Neural cell (in vitro differentiated cells): ENCODE measurements at regions not wholly inside any gene's neighbourhood (a gene's known extent, or its start where the extent isn't known, plus 50 kb on each side); places are given as distances from the start of the nearest gene placed in this dataset.

Source experiments
- H2AFZ ChIP-seq: fragments of 200-600, 300-800 bp; sonication (generic), shearing (Covaris generic); 2 replicates; pipeline ENCODE4 v1.6.0; 2014; ENCODE audit warnings: low read depth, mild to moderate bottlenecking, antibody characterized with exemption, low read length, moderate library complexity
- H3F3A ChIP-seq: fragments of 200-600 bp; shearing (Covaris generic); 2 replicates; pipeline ENCODE4 v1.6.1; 2016; ENCODE audit warnings: mild to moderate bottlenecking, moderate library complexity, mixed read lengths, antibody characterized with exemption, low read length; ENCODE audit not compliant: insufficient read depth, poor library complexity, severe bottlenecking
- H3K27ac ChIP-seq: fragments of 200-600, 300-800 bp; sonication (generic), shearing (Covaris generic); 2 replicates; pipeline ENCODE4 v1.5.1; 2014; ENCODE audit warnings: mild to moderate bottlenecking, low read length, moderate library complexity
- H3K27me3 ChIP-seq: fragments of 300-800, 200-600 bp; sonication (generic), shearing (Covaris generic); 2 replicates; pipeline ENCODE4 v1.6.0; 2014; ENCODE audit warnings: mild to moderate bottlenecking, low read depth, low read length, moderate library complexity; ENCODE audit not compliant: insufficient read depth
- H3K36me3 ChIP-seq: fragments of 300-800, 200-600 bp; sonication (generic), shearing (Covaris generic); 2 replicates; pipeline ENCODE4 v1.5.1; 2014; ENCODE audit warnings: mild to moderate bottlenecking, antibody characterized with exemption, low read length, moderate library complexity; ENCODE audit not compliant: insufficient read depth
- H3K4me2 ChIP-seq: fragments of 300-800, 200-600 bp; sonication (generic), shearing (Covaris generic); 2 replicates; pipeline ENCODE4 v1.6.0; 2014; ENCODE audit warnings: mild to moderate bottlenecking, low read length
- H3K4me3 ChIP-seq: fragments of 300-800, 200-600 bp; sonication (generic), shearing (Covaris generic); 2 replicates; pipeline ENCODE4 v1.5.1; 2014; ENCODE audit warnings: mild to moderate bottlenecking, low read length, moderate library complexity
- H3K79me2 ChIP-seq: fragments of 200-600 bp; shearing (Covaris generic); replicated peaks from 2 replicates; pipeline ENCODE4 v1.6.0; 2014; ENCODE audit warnings: mild to moderate bottlenecking, low read length, moderate library complexity; ENCODE audit not compliant: insufficient read depth
- H3K9ac ChIP-seq: fragments of 300-800, 200-600 bp; sonication (generic), shearing (Covaris generic); 2 replicates; pipeline ENCODE4 v1.6.1; 2016; ENCODE audit warnings: mild to moderate bottlenecking, low read length, mixed read lengths
- H3K9me2 ChIP-seq: fragments of 200-600 bp; shearing (Covaris generic); 2 replicates; pipeline ENCODE4 v1.6.1; 2016; ENCODE audit warnings: mild to moderate bottlenecking, low read length, mixed read lengths; ENCODE audit not compliant: insufficient read depth
- H3K9me3 ChIP-seq: fragments of 200-600, 300-800 bp; sonication (generic), shearing (Covaris generic); 2 replicates; pipeline ENCODE4 v1.6.1; 2016; ENCODE audit warnings: mild to moderate bottlenecking, mixed run types, low read length, moderate library complexity, mixed read lengths
- H4K20me1 ChIP-seq: fragments of 200-600 bp; shearing (Covaris generic); 2 replicates; pipeline ENCODE4 v1.6.1; 2016; ENCODE audit warnings: mild to moderate bottlenecking, mixed run types; ENCODE audit not compliant: insufficient read depth
- EP300 ChIP-seq: fragments of 450-650 bp; conservative IDR thresholded peaks from 2 replicates; pipeline ENCODE4 v1.6.1; 2014; ENCODE audit warnings: antibody characterized with exemption, mild to moderate bottlenecking, moderate library complexity; ENCODE audit not compliant: poor library complexity, severe bottlenecking
- EZH2 ChIP-seq: fragments of 200-600, 300-800 bp; shearing (Covaris generic), sonication (generic); IDR thresholded peaks from 2 replicates; pipeline ENCODE4 v1.6.1; 2014; ENCODE audit warnings: antibody characterized with exemption, low read length, borderline replicate concordance, mild to moderate bottlenecking; ENCODE audit not compliant: insufficient read depth, poor library complexity, severe bottlenecking
- MXI1 ChIP-seq: fragments of 450-650 bp; conservative IDR thresholded peaks from 2 replicates; pipeline ENCODE4 v1.6.1; 2014; ENCODE audit warnings: antibody characterized with exemption, mild to moderate bottlenecking; ENCODE audit not compliant: poor library complexity, severe bottlenecking
- POLR2AphosphoS5 ChIP-seq: IDR thresholded peaks from 2 replicates; pipeline ENCODE4 v1.6.1; 2012
- RAD21 ChIP-seq: fragments of 450-650 bp; conservative IDR thresholded peaks from 2 replicates; pipeline ENCODE4 v1.6.1; 2014; ENCODE audit warnings: antibody characterized with exemption, mild to moderate bottlenecking, moderate library complexity
- SMC3 ChIP-seq: fragments of 450-650 bp; conservative IDR thresholded peaks from 2 replicates; pipeline ENCODE4 v1.6.1; 2014; ENCODE audit warnings: antibody characterized with exemption, mild to moderate bottlenecking, moderate library complexity; ENCODE audit not compliant: poor library complexity
- TAF1 ChIP-seq: IDR thresholded peaks from 2 replicates; pipeline ENCODE4 v1.6.1; 2012; ENCODE audit warnings: low read depth
- TF ChIP-seq, protein P1 (sequence below): fragments of 450-650 bp; IDR thresholded peaks from 2 replicates; pipeline ENCODE4 v1.5.1; 2014; ENCODE audit warnings: antibody characterized with exemption, mild to moderate bottlenecking, moderate library complexity; ENCODE audit not compliant: poor library complexity, severe bottlenecking
- TF ChIP-seq, protein P2 (sequence below): IDR thresholded peaks from 2 replicates; pipeline ENCODE4 v1.6.1; 2012; ENCODE audit warnings: borderline replicate concordance

DNA sequence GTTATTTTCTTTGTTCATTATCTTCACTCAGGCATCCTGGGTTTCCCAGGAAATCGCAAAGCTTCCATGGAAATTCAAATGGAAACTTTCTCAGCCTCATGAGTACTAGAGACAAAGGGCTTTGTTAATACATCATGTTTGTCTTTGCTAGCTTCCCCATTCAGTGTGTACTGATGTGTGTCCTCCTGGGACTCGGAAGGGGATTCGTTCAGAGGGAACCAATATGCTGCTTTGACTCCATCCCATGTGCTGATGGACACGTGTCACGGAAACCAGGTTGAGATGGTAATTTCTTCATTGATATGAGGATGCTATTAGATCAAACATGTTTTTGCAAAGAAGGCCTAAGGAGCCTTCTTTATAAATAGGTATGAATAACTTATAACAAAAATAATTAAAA lies 87.0 kb upstream of the KCNAB1 start:
- H3K4me2 ChIP-seq, result no peak overlapping the region
- no peaks in the 10 kb centered on the region for H3K79me2 ChIP-seq
- H3K36me3 ChIP-seq, result no peaks in the 10 kb centered on the region
- H4K20me1 ChIP-seq, result no peaks in the 10 kb centered on the region
- H3F3A ChIP-seq, result no peaks in the 10 kb centered on the region
- TF ChIP-seq RAD21 (no peak), EZH2 (no peak), MXI1 (no peak), TAF1 (no peak), SMC3 (no peak), POLR2AphosphoS5 (no peak), EP300 (no peak)
- TF ChIP-seq, protein P1, sequence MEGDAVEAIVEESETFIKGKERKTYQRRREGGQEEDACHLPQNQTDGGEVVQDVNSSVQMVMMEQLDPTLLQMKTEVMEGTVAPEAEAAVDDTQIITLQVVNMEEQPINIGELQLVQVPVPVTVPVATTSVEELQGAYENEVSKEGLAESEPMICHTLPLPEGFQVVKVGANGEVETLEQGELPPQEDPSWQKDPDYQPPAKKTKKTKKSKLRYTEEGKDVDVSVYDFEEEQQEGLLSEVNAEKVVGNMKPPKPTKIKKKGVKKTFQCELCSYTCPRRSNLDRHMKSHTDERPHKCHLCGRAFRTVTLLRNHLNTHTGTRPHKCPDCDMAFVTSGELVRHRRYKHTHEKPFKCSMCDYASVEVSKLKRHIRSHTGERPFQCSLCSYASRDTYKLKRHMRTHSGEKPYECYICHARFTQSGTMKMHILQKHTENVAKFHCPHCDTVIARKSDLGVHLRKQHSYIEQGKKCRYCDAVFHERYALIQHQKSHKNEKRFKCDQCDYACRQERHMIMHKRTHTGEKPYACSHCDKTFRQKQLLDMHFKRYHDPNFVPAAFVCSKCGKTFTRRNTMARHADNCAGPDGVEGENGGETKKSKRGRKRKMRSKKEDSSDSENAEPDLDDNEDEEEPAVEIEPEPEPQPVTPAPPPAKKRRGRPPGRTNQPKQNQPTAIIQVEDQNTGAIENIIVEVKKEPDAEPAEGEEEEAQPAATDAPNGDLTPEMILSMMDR, result no peak
- TF ChIP-seq, protein P2, sequence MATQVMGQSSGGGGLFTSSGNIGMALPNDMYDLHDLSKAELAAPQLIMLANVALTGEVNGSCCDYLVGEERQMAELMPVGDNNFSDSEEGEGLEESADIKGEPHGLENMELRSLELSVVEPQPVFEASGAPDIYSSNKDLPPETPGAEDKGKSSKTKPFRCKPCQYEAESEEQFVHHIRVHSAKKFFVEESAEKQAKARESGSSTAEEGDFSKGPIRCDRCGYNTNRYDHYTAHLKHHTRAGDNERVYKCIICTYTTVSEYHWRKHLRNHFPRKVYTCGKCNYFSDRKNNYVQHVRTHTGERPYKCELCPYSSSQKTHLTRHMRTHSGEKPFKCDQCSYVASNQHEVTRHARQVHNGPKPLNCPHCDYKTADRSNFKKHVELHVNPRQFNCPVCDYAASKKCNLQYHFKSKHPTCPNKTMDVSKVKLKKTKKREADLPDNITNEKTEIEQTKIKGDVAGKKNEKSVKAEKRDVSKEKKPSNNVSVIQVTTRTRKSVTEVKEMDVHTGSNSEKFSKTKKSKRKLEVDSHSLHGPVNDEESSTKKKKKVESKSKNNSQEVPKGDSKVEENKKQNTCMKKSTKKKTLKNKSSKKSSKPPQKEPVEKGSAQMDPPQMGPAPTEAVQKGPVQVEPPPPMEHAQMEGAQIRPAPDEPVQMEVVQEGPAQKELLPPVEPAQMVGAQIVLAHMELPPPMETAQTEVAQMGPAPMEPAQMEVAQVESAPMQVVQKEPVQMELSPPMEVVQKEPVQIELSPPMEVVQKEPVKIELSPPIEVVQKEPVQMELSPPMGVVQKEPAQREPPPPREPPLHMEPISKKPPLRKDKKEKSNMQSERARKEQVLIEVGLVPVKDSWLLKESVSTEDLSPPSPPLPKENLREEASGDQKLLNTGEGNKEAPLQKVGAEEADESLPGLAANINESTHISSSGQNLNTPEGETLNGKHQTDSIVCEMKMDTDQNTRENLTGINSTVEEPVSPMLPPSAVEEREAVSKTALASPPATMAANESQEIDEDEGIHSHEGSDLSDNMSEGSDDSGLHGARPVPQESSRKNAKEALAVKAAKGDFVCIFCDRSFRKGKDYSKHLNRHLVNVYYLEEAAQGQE, result no peak
- H3K9me2 ChIP-seq, result no peaks in the 10 kb centered on the region
- no peaks in the 10 kb centered on the region for H3K9me3 ChIP-seq
- no peak overlapping the region for H3K9ac ChIP-seq
- H3K27me3 ChIP-seq, result no peaks in the 10 kb centered on the region
- H2AFZ ChIP-seq, result no peak overlapping the region
- H3K4me3 ChIP-seq, result no peak overlapping the region
- H3K27ac ChIP-seq, result no peak overlapping the region

DNA sequence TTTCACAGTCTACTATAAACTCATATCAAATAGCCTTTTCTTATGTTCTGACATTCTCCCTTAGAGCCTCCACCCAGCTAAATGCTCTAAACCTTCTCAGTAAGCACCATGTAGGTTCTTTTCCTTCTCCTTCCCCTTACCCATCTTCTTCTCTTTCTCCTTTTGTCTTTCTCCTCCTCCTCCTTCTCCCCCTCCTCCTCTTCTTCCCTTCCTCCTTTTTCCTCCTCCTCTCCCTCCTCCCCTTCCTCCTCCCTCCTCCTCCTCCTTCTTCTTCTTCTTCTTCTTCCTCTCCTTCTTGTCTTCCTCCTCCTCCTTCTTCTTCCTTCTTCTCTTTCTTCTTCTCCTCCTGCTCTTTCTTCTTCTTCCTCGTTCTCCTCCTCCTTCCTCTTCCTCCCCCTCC lies 85.2 kb upstream of the KCNAB1 start:
- Histone ChIP-seq H3K9me3 (no peaks in the 10 kb centered on the region), H3K36me3 (no peaks in the 10 kb centered on the region), H4K20me1 (no peaks in the 10 kb centered on the region), H2AFZ (no peak overlapping the region), H3F3A (no peaks in the 10 kb centered on the region), H3K4me2 (no peak overlapping the region), H3K27me3 (no peaks in the 10 kb centered on the region), H3K27ac (no peak overlapping the region), H3K9ac (no peak overlapping the region), H3K79me2 (no peaks in the 10 kb centered on the region), H3K9me2 (no peaks in the 10 kb centered on the region), H3K4me3 (no peak overlapping the region)
- TF ChIP-seq TAF1 (no peak), MXI1 (no peak), EP300 (no peak), POLR2AphosphoS5 (no peak), SMC3 (no peak), EZH2 (no peak), RAD21 (no peak)
- TF ChIP-seq, protein P2, result no peak
- TF ChIP-seq, protein P1, result no peak
